HUES48 (cell line): ENCODE measurements at regions not wholly inside any gene's neighbourhood (a gene's known extent, or its start where the extent isn't known, plus 50 kb on each side); places are given as distances from the start of the nearest gene placed in this dataset.
"Not testable (repeated sequence)": the region's sequence is repeated elsewhere in the genome, so short reads cannot be mapped to it uniquely, and the experiment has no call there.

ENCODE experiments used
- H3K27ac ChIP-seq: one replicate; pipeline ENCODE4 v1.7.0; 2013; ENCODE audit warnings: low read depth, low read length, inconsistent platforms
- H3K27me3 ChIP-seq: 2 replicates; pipeline ENCODE4 v1.6.1; 2013; ENCODE audit warnings: mild to moderate bottlenecking, low read length; ENCODE audit not compliant: control insufficient read depth, insufficient read depth
- H3K36me3 ChIP-seq: 2 replicates; pipeline ENCODE4 v1.6.1; 2013; ENCODE audit warnings: low read length; ENCODE audit not compliant: control insufficient read depth, insufficient read depth
- H3K4me1 ChIP-seq: 2 replicates; pipeline ENCODE4 v1.6.1; 2013; ENCODE audit warnings: mild to moderate bottlenecking, low read length; ENCODE audit not compliant: control insufficient read depth, insufficient read depth
- H3K4me3 ChIP-seq: 2 replicates; pipeline ENCODE4 v1.5.1; 2013; ENCODE audit warnings: mild to moderate bottlenecking, low read depth, low read length
- H3K9ac ChIP-seq: 2 replicates; pipeline ENCODE4 v1.6.1; 2013; ENCODE audit warnings: mild to moderate bottlenecking, low read depth, low read length, moderate library complexity
- H3K9me3 ChIP-seq: 2 replicates; pipeline ENCODE4 v1.6.1; 2013; ENCODE audit warnings: low read length; ENCODE audit not compliant: control insufficient read depth, insufficient read depth

- H3K9me3 ChIP-seq, H3K4me3 ChIP-seq, H3K36me3 ChIP-seq, H3K9ac ChIP-seq, H3K27ac ChIP-seq, H3K27me3 ChIP-seq: not testable (repeated sequence)
- H3K4me1 ChIP-seq, result peaks cover 30% of the 10 kb centered on the region; the same call in 1 of the 2 replicates
Measured at GRCh38 chr1:232569554-232569921, 60.4 kb downstream of the SIPA1L2 start.

GRCh38 chr1:232568906-232569553 is 60.9 kb downstream of the SIPA1L2 start:
- Histone ChIP-seq H3K9ac (no peak overlapping the region), H3K4me1 (peaks cover 27% of the 10 kb centered on the region; the same call in 1 of the 2 replicates), H3K4me3 (no peak overlapping the region), H3K36me3 (no peaks in the 10 kb centered on the region), H3K9me3 (no peaks in the 10 kb centered on the region), H3K27ac (no peak overlapping the region), H3K27me3 (no peaks in the 10 kb centered on the region)

- H3K4me3 ChIP-seq, result no peak overlapping the region
- H3K27ac ChIP-seq, result no peak overlapping the region
- H3K9me3 ChIP-seq, result no peaks in the 10 kb centered on the region
- no peaks in the 10 kb centered on the region for H3K36me3 ChIP-seq
- no peak overlapping the region for H3K9ac ChIP-seq
- H3K4me1 ChIP-seq, result peaks cover 20% of the 10 kb centered on the region; the same call in 1 of the 2 replicates
- H3K27me3 ChIP-seq, result no peaks in the 10 kb centered on the region
Measured at GRCh38 chr1:232568331-232568852, 61.5 kb downstream of the SIPA1L2 start.

GRCh38 chr1:232566093-232566492 is 63.8 kb downstream of the SIPA1L2 start:
- Histone ChIP-seq H3K4me1 (peaks cover 7% of the 10 kb centered on the region; the same call in 1 of the 2 replicates), H3K27me3 (no peaks in the 10 kb centered on the region), H3K9ac (no peak overlapping the region), H3K27ac (no peak overlapping the region), H3K36me3 (no peaks in the 10 kb centered on the region), H3K4me3 (no peak overlapping the region), H3K9me3 (no peaks in the 10 kb centered on the region)

- peaks cover 26% of the 10 kb centered on the region for H3K4me1 ChIP-seq
- no peak overlapping the region for H3K9ac ChIP-seq
- H3K9me3 ChIP-seq, result no peaks in the 10 kb centered on the region
- H3K27me3 ChIP-seq, result no peaks in the 10 kb centered on the region
- H3K27ac ChIP-seq, result no peak overlapping the region
- no peak overlapping the region for H3K4me3 ChIP-seq
- no peaks in the 10 kb centered on the region for H3K36me3 ChIP-seq
Measured at GRCh38 chr1:232562855-232563510, 67.0 kb downstream of the SIPA1L2 start.

- H3K27me3 ChIP-seq, result no peaks in the 10 kb centered on the region; the same call in 1 of the 2 replicates
- no peak overlapping the region for H3K27ac ChIP-seq
- H3K4me3 ChIP-seq, result no peak overlapping the region
- no peak overlapping the region for H3K9ac ChIP-seq
- H3K4me1 ChIP-seq, result peaks cover 36% of the 10 kb centered on the region
- no peaks in the 10 kb centered on the region for H3K36me3 ChIP-seq
- H3K9me3 ChIP-seq, result no peaks in the 10 kb centered on the region
Measured at GRCh38 chr1:232561381-232561780, 68.6 kb downstream of the SIPA1L2 start.

- Histone ChIP-seq H3K9ac (no peak overlapping the region), H3K9me3 (no peaks in the 10 kb centered on the region), H3K4me1 (peaks cover 37% of the 10 kb centered on the region), H3K27me3 (no peaks in the 10 kb centered on the region; the same call in 1 of the 2 replicates), H3K4me3 (no peak overlapping the region), H3K27ac (peak overlapping the region; percentile 31), H3K36me3 (no peaks in the 10 kb centered on the region)
Measured at GRCh38 chr1:232560940-232561339, 69.0 kb downstream of the SIPA1L2 start.

GRCh38 chr1:232558954-232559353 is 71.0 kb downstream of the SIPA1L2 start:
- H3K27me3 ChIP-seq, result no peaks in the 10 kb centered on the region; the same call in 1 of the 2 replicates
- H3K36me3 ChIP-seq, result no peaks in the 10 kb centered on the region
- peaks cover 56% of the 10 kb centered on the region for H3K4me1 ChIP-seq
- H3K9me3 ChIP-seq, result no peaks in the 10 kb centered on the region
- H3K9ac ChIP-seq, result no peak overlapping the region
- H3K27ac ChIP-seq, result peak overlapping the region; percentile 91
- no peak overlapping the region for H3K4me3 ChIP-seq

- no peaks in the 10 kb centered on the region for H3K9me3 ChIP-seq
- no peak overlapping the region for H3K9ac ChIP-seq
- no peak overlapping the region for H3K4me3 ChIP-seq
- H3K4me1 ChIP-seq, result peaks cover 66% of the 10 kb centered on the region
- H3K27ac ChIP-seq, result peak overlapping the region; percentile 91
- no peaks in the 10 kb centered on the region for H3K36me3 ChIP-seq
- H3K27me3 ChIP-seq, result no peaks in the 10 kb centered on the region; the same call in 1 of the 2 replicates
Measured at GRCh38 chr1:232557502-232558191, 72.3 kb downstream of the SIPA1L2 start.

GRCh38 chr1:232557096-232557495 is 72.8 kb downstream of the SIPA1L2 start:
- Histone ChIP-seq H3K4me1 (peaks cover 66% of the 10 kb centered on the region), H3K9me3 (no peaks in the 10 kb centered on the region), H3K4me3 (no peak overlapping the region), H3K9ac (no peak overlapping the region), H3K36me3 (no peaks in the 10 kb centered on the region), H3K27ac (peak overlapping the region; percentile 91), H3K27me3 (no peaks in the 10 kb centered on the region; the same call in 1 of the 2 replicates)

- peaks cover 66% of the 10 kb centered on the region for H3K4me1 ChIP-seq
- H3K27me3 ChIP-seq, result no peaks in the 10 kb centered on the region; the same call in 1 of the 2 replicates
- no peaks in the 10 kb centered on the region for H3K36me3 ChIP-seq
- H3K9ac ChIP-seq, result no peak overlapping the region
- no peak overlapping the region for H3K4me3 ChIP-seq
- no peaks in the 10 kb centered on the region for H3K9me3 ChIP-seq
- peak overlapping the region; percentile 94 for H3K27ac ChIP-seq
Measured at GRCh38 chr1:232556351-232556750, 73.6 kb downstream of the SIPA1L2 start.
